NCI-H2227 (cell line): ENCODE measurements at regions not wholly inside any gene's neighbourhood (a gene's known extent, or its start where the extent isn't known, plus 50 kb on each side); places are given as distances from the start of the nearest gene placed in this dataset.

Experiments used
- DNase-seq: peaks from one replicate; lab custom pipeline; 2025; ENCODE audit not compliant: unreplicated experiment; lab: John Stamatoyannopoulos, UW

DNA sequence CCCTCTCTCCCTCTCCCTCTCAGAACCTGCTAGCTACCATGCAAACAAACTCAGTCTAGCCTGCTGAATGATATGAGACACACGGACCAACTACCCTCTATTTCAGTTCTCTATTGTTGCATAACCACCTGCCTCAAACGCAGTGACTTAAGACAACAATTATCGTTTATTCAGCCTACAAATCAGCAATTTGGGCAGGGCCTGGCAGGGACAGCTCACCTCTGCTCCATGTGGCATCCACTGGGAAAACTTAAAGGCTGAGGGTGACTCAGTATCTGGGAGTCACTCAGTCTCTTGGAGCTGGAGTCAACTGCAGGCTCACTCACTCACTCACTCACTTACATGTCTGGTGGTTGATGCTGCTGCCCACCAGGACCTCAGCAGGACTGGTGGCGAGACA, 121.3 kb downstream of the SEC16B start:
- no peak for DNase-seq

DNA sequence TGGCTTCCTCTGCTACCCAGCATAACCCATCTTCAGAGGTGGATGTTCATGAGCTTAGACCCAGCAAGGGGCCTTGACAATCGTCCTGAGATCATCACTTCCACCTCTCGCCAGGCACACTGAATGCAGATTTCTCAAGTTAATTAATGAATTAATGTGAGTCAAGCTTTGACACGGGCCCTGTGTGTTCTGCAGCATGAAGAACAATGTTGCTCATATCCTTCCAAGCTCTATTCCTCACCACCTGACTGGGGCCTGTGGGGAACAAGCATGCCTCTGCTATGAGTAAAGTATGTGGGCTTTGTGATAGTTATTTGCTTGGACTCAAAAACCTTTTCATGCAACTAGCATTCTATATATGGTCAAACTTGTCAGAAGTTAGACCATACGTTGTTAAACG, 122.0 kb downstream of the SEC16B start:
- DNase-seq = no peak

DNA sequence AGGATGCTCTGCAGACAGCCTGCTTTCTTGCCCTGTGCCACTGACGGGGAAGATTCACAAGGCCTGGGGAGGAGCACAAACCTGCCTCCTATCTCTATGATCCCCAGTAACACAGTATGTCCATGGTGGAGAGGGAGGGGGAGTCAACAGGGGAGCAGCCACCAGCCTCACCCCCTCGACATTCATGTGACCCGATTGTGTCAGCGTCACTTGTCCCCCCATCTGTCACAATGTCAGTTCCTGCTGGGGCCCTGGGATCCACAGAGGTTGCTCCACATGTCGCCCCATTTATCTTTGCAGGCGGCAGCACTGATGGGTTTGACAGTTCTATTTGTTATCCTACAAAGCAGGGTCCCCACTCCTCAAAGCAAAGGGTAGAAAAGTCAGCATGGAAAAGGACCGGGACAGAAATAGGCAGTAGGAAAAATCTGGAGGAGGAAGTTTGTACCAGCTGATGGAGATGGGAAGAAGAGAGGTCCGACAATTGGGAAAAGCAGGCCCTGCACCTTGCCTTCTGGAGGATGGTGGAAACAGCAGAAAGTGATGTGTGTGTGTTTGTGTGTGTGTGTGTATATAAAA, 130.9 kb downstream of the SEC16B start:
- DNase-seq = no peak

DNA sequence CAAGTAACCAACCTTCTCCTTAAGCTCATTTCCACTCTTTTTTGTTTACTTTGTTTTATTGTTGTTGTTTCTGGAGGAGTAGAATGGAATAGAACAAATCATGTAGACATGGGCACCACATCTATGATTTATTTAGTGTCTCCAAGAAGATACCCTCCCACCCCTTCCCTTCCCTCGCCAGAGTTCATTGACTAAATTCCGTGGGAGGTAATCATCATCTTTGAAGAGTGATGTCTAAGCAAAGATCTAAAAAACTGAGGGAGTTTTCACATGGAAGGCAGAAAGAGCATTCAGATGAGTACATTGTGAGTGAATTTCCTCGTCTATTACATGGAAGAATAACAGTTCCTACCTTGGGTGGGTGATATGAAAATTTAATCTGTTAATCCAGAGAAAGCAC, 136.2 kb downstream of the SEC16B start:
- no peak for DNase-seq

DNA sequence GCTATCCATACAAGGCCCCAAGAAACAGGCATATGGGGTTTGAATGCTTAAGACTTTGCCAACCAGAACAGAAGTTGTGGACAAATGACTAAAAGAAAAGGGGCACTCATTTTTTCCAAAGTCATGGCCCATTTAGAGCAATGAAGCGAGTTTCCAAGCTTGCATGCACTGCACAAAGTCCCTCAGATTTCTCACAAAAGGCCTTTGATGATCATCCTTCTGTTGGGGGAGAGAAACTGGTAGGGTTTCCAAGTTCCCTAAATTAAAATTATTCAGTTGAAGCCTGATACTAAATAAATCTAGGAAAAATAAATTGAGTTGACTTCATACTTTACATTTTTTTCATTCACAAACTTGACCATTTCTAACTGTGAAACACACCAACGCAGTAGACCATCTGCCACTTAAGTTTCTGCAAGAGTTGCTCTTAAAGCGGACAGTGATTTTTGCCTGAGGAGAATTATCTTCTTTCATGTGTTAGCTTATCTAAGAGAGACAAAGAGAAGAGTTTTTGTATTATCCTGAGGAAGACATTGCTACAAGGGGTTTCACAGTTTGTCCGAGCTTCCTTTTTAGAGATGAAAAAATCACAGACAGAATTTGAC, 139.2 kb downstream of the SEC16B start:
- no peak for DNase-seq

DNA sequence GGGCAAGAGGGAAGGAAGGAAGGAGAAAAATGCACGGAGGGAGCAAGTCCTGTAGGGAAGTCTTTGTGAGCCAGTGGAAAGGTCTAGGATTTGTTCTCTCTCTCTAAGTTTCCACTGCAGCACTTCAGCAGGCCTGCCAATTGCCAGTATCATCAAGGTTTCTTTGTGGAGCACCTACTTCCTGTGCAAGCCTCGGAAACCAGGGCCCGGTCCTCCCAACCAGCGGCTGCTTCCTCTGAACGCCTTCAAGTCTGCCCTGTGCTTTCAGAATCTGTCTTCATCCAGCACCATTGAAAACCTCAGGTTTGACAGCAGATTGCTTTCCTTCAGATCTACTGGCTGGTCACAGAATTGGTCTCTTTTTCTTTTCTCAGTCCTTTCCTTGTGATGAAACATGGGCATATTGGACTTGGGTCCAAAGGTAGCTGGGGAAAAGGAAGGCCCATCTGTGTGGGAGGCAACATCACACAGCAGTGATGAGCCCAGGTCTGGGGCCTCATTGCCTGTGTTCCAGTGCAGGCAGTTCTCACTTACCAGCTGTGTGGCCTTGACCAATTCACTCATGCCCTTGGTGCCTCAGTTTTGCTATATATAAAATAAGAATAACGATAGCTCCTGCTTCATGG, 144.5 kb downstream of the SEC16B start:
- no peak for DNase-seq

DNA sequence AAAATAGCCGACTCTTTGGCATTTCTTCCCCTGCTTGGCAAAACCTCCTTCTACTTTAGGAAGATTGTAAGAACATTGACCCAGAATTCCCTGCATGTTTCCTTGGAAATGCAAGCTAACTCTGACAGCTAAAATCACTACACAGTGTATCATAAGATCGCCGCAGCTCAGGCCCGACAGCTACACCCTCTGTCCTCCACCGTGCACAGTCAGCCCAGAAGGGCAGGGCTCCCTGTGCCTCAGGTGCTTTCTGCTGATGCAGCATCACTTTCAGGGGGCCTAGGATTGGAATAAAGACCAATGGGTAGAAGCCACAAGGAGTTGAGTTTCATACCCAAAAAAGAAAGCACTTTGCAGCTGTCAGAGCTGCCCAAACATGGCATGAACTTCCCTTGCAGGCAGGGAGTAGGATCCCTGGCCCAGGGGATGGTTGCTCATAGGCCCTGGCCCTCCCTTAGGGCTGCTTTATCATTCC, 145.3 kb downstream of the SEC16B start:
- DNase-seq = no peak

DNA sequence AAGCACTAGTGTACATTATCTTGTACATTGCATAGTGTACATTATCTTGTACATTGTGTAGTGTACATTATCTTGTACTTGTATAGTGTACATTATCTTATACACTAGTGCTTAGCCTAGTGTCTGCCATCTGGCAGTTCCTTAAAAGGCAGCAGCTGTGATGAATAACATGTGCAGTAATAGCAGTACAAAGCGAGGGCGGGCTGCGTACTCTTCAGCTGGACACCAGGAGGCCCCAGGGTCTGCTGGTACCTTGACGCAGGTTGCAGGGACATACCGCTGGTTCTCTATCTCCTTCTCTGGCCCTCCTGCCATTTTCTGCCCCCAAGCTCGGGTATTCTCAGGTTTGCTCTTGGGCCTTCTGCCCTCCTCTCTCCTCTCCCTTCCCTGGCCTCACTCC, 149.6 kb downstream of the SEC16B start:
- no peak for DNase-seq

DNA sequence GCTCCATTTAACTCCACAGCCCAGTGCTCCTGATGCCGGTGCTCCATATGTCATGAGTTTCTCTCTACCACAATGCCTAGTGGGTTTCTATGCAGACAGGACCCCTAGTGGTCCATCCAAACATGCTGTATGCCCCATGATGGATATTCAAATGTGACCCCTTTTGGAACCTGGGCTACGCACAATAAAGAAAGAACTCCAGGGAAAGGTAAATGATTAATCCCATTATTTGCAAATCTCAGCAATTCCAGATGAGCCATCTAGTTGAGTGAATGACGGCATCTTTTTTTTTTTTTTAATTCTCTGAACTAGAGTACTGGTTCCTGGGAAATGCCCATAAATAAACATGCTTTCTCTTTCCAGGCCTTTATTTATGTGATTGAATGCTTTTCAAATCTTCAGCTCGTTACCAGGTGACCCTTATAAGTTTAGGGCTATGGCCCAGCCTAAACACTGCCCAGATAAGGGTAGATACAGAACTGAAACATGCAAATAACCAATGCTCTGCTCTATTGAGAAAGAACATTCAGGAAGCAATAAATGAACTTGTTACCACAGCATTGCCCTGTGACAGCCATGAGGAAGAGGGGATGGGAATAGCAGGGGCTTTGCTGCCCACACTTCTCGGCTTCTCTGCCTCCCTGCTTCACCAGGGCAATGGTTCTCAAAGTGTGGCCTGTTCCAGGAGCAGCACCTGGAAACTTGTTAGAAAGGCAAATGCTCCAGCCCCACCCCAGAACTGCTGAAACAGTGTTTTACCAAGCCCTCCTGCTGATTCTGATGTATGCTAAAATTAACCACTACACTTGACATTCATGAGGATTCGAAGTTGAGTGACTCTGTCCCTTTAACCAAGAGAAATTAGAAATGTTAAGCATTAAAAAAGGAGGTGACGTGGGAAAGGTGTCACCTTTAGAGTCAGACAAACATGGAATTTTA, 151.7 kb downstream of the SEC16B start:
- DNase-seq = no peak

DNA sequence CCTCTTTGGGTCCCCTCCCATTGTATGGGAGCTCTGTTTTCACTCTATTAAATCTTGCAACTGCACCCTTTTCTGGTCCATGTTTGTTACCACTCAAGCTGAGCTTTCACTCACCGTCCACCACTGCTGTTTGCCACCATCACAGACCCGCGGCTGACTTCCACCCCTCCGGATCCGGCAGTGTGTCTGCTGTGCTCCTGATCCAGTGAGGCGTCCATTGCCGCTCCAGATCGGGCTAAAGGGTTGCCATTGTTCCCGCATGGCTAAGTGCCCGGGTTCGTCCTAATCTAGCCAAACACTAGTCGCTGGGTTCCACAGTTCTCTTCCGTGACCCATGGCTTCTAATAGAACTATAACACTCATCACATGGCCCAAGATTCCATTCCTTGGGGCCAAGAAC, 157.2 kb downstream of the SEC16B start:
- DNase-seq = no peak

DNA sequence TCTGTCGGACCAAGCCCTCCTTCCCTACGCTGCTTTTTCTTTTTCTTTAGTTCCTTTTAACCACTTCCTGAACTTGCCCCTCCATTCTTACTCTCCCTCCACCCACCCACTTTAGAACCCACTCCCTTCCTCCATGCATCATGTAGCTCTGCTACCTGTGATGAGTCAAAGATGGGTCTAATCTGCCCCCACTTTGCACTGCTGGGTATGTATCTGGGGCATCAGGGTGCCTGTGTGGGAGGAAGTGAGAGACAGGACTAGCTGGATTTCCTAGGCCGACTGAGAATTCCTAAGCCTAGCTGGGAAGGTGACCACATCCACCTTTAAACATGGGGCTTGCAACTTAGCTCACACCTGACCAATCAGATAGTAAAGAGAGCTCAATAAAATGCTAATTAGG, 157.7 kb downstream of the SEC16B start:
- no peak for DNase-seq

DNA sequence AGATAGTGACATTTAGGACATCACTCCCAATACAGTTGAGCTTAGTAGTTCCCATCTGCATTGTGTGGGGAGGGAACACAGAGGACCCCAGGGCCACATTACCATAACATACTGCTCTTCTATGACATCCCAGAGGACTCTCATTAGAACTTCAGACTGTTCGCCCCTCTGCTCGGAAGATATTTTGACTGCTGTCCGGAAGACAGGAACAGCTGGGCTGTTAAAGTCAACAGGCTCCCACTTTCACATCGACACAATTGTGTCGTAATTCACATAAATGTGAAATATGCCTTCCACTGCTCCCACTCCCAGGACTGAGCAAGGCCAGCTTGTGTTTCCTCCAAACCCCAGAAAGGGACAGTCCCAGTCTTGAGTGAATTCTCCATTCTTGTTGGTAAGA, 158.4 kb downstream of the SEC16B start:
- DNase-seq = no peak

DNA sequence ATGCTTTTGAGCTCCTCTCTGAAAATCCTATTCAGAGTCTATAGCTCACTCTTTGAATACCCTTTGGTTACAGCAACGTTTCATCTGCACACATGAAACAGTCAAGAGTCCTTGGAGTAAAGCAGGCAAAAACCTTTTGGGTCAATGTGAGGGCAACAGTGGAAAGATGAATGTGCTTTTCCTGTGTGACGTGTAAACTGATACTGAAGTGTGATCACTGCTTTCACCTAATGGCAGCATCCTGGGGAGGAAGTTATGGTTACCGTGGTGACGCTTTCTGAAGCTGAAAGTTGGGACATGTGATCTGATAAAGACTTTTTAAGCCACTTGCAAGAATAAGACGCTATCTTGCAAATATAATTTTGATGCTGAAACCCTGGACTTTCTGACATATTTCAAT, 160.0 kb downstream of the SEC16B start:
- no peak for DNase-seq

DNA sequence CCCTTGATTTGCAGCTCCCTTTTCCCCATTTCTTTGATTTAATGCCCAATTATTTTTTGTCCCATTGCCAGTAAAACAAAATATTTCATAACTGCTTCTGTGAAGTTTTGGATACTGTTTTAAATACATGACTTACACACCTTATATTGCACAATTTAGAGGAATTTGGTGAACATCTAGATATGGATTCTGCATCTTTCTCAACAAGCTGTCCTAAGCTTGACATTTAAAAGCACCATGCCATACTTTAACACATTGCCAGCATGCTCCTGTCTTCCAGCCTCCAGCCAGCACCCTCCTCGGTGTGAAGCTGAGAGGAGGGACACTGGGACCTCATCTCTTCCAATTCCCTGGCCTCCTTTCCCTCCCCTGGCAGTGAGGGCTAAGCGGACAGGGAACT, 167.6 kb downstream of the SEC16B start:
- no peak for DNase-seq

DNA sequence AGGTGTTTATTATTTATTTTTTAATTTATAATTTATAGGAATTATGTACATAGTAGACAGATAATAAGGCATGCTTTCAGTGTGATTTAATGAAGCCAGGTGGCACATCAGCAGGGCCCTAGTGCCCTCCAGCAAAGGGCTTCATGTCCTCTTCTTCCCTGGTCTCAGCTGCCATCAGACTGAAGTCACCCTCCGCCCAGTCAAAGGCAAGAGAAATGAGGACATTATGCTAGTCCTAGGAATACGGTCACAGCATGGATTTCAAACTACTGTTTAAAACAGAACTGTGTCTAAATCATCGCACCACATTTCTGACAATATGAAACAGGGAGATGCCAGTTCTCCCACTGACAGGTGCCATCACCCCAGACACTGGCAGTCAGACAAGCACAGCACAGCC, 168.1 kb downstream of the SEC16B start:
- DNase-seq = no peak

DNA sequence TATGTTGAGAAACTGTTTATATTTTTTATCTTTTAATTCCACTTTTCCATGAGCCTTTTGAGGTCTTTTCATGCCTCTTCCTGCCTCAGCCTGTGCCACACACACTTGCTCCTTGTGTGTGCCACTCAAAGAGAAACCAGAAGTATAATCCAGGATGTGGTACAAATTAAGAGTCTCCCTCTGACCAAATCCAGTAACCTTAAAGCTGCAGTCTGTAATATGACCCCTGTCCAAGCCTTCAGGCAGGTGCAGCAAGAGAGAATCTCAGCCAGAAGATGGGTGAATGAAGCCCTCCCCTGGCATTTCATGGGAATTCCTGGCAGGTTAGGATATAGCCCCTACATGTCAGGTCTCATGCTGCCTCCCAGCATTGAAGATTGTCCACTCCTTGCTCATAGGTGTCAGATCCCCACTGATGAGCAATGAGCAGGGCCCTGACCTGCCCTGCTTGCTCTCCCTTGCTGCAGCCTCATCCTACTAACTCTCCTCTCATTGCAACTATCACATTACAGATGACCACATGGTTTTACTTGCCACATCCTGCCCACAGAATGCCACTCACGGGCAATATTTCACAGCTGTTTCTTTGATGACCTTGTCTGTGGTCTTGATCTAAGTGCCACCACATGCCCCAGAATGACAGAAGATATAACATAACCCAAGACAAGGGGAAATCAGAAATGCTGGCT, 169.3 kb downstream of the SEC16B start:
- no peak for DNase-seq

DNA sequence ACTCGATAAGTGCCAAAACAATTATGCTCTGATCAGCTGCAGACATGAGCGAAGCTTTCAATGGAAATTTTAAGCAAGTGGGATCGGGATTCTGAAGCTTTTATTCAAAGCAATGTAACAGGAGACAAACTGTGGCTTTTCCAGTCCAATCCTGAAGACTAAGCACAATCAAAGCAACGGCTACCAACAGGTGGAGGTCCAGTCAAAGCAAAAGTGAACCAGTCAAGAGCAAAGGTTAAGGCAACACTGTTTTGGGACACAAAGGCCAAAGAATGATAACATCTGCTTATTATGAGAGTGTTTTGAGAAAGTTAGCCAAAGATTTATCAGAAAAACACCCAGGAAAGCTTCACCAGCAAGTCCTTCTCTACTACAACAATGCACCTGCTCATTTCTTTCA, 170.1 kb downstream of the SEC16B start:
- DNase-seq = no peak

DNA sequence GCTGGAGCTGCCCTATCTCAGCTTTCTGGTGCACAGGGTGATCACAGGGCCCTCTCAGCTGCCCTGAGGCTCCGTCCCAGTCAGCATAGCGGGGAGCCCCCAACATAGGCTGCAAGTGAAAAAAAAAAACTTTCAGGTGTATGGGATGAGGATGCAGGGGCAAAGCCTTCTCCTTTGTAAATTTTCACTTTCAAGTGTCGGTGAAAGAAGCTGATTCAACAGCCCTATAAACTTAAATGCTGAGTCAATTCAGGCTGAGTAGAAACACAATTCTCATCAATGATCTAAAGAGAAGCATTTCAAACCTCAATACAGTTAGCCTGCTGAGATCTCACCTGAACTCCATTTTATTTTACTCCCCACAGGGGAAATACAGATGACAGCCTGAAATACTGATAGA, 171.2 kb downstream of the SEC16B start:
- DNase-seq = no peak

DNA sequence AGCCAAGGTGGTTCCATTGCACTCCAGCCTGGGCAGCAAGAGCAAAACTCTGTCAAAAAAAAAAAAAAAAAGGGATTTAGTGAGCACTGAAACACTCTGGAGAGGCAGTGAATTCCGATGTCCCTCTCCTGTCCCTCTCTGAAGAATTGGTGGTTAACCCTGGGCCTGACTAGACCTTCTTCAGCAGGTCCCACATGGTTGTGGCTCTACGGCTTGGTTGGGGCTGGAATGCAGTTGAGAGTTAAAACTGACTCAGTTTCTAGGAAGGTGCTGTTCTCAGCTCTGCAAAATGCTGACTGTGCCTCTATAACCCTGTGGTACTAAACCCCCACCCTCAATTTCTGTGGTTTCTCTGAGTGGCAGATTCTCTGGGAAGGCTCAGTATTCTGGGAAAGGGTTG, 173.3 kb downstream of the SEC16B start:
- no peak for DNase-seq

DNA sequence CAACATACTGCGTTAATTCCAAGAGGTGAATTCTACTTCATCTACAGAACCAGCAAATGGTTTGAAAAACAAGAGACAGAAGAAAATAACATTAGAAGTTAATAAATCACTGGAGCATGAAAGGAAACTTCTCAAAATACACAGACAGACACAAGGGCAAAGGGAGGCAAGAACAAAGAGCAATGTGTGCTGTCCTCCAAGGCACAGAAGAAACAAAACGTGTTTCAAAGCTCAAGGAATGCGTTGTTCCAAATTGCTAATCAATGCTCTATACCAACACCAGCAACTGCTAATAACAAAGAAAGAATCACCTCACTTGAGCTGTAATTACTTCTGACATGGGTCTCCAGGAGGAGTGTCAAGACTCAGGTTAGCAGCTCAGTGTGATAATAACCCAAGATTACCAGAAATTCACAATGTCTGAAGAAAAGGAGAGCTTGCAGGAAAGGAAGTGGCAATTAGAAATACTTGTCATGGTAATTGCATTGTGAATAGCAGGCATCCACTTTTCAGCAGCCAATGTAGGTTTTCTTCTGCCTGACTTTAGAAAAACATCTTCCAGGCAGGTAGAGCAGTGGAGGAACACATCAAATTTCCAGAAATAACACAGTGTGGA, 175.4 kb downstream of the SEC16B start:
- peak; percentile 56 for DNase-seq

DNA sequence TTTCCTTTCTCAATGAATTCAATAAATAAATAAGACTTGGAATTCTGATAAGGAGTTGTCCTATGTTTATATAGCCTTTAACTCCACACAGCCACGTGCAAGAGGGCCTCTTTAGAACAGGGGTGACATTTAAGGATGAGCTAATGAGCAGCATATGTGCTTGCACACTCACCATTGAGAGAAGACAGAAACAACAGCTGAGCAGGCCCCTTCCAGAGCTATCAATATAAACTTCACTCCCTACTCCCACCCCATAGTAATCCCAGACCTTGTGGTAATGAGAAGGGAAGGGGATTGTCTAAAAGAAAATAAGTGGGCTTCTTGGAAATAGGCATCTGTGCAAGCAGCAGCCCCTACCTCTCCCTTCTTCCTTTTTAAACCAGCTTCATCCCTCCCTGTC, 176.0 kb downstream of the SEC16B start:
- no peak for DNase-seq
